Urinary bladder (tissue), 3 donors: ENCODE measurements at regions not wholly inside any gene's neighbourhood (a gene's known extent, or its start where the extent isn't known, plus 50 kb on each side); places are given as distances from the start of the nearest gene placed in this dataset.
"Not testable (repeated sequence)": the region's sequence is repeated elsewhere in the genome, so short reads cannot be mapped to it uniquely, and the experiment has no call there.

ENCODE experiments used
- DNase-seq: peaks from one replicate; pipeline ENCODE4 v3.0.0-alpha.2; 2015; ENCODE audit errors: extremely low spot score
- H3K27ac ChIP-seq: one replicate; pipeline ENCODE4 v1.5.1; 2013; ENCODE audit warnings: low read depth, mild to moderate bottlenecking, moderate library complexity
- H3K36me3 ChIP-seq: one replicate; pipeline ENCODE4 v1.6.1; 2013; ENCODE audit warnings: mild to moderate bottlenecking, moderate library complexity; ENCODE audit not compliant: insufficient read depth
- H3K4me1 ChIP-seq: one replicate; pipeline ENCODE4 v1.6.1; 2013; ENCODE audit warnings: mild to moderate bottlenecking, moderate library complexity; ENCODE audit not compliant: insufficient read depth
- H3K4me3 ChIP-seq: one replicate; pipeline ENCODE4 v1.5.1; 2013; ENCODE audit warnings: low read depth, low read length
- WGBS: extraction: QIAGEN DNeasy Blood & Tissue Kit; methylation state at CpG from one replicate; pipeline ENCODE4 v1.1.7; 2013; 5-methylcytosine and 5-hydroxymethylcytosine counted together
- donor health status: healthy with polysubstance abuse.
- donor health status: healthy.

- H3K27ac ChIP-seq, result no peak overlapping the region
- WGBS, result 79% methylated on average over 2 of the region's 2 CpGs
- DNase-seq, result no peak
- no peak overlapping the region for H3K4me3 ChIP-seq
- H3K36me3 ChIP-seq, result no peaks in the 10 kb centered on the region
- no peaks in the 10 kb centered on the region for H3K4me1 ChIP-seq
Measured at GRCh38 chr3:33977227-33977626, 178.8 kb downstream of the PDCD6IP start.

DNA sequence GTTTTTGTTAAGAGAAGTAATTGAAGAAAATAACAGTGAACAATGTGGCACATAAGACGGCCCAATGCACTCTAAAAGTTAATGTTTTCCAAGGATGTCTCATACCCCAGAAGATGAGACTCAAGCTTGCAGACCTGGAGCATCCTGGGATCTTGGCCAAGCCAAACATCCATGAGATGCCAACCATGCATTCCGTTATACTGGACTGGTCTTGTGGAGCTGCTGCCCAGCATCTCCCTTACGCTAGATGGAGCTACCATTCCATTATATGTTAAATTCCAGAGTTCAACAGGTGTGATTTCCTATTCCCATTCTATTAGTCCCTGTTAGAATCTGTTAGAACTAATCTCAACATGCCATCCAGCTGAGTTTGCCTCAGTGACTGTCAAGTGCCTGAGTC, 181.8 kb downstream of the PDCD6IP start:
- Histone ChIP-seq H3K4me1 (no peaks in the 10 kb centered on the region), H3K36me3 (no peaks in the 10 kb centered on the region), H3K4me3 (no peak overlapping the region), H3K27ac (no peak overlapping the region)
- 46% methylated on average over 3 of the region's 3 CpGs for WGBS
- DNase-seq, result no peak

- H3K4me1 ChIP-seq, result no peaks in the 10 kb centered on the region
- 79% methylated on average over 4 of the region's 4 CpGs for WGBS
Measured at GRCh38 chr3:33982269-33982798, 183.9 kb downstream of the PDCD6IP start.

DNA sequence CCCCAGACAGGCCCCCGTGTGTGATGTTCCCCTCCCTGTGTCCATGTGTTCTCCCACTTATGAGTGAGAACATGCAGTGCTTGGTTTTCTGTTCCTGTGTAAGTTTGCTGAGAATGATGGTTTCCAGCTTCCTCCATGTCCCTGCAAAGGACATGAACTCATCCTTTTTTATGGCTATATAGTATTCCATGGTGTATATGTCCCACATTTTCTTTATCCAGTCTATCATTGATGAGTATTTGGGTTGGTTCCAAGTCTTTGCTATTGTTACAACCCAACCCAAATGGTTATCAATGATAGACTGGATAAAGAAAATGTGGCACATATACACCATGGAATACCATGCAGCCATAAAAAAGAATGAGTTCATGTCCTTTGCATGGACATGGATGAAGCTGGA, 184.5 kb downstream of the PDCD6IP start:
- WGBS, result 94% methylated on average over 1 of the region's 1 CpG
- not testable (repeated sequence) for H3K4me3 ChIP-seq, H3K27ac ChIP-seq, H3K4me1 ChIP-seq, DNase-seq, H3K36me3 ChIP-seq

More at GRCh38 chr3:33982269-33982798, 183.9 kb downstream of the PDCD6IP start:
- no peaks in the 10 kb centered on the region for H3K36me3 ChIP-seq
- DNase-seq, result no peak
- H3K4me3 ChIP-seq, result no peak overlapping the region
- H3K27ac ChIP-seq, result no peak overlapping the region

GRCh38 chr3:33989229-33989628, 190.8 kb downstream of the PDCD6IP start:
- H3K27ac ChIP-seq, result no peak overlapping the region

DNA sequence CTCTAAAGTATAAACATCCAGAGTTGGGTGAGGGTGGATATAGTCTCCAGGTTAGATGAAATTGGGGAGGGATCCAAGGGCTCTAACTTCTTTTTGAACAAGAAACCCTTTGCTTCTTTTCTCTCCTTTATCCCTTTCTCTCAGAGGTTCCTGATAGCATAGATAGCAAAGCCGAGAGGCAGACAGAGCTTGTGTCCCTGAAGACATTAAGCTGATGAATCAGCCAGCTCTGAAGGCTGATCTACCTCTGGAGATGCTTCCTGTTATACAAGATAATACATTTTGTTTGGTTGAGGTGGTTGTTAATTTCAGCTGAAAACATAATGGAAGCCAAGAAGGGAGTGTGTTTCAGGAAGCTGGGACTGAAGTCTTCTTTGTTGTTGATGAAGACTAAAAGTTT, 193.2 kb downstream of the PDCD6IP start:
- no peak overlapping the region for H3K4me3 ChIP-seq
- no peak overlapping the region for H3K27ac ChIP-seq
- DNase-seq, result no peak
- WGBS, result 71% methylated on average over 1 of the region's 1 CpG
- H3K4me1 ChIP-seq, result no peaks in the 10 kb centered on the region
- no peaks in the 10 kb centered on the region for H3K36me3 ChIP-seq

More at GRCh38 chr3:33989229-33989628, 190.8 kb downstream of the PDCD6IP start:
- WGBS, result 89% methylated on average over 6 of the region's 6 CpGs
- H3K36me3 ChIP-seq, result no peaks in the 10 kb centered on the region
- DNase-seq, result no peak
- no peak overlapping the region for H3K4me3 ChIP-seq
- H3K4me1 ChIP-seq, result no peaks in the 10 kb centered on the region

DNA sequence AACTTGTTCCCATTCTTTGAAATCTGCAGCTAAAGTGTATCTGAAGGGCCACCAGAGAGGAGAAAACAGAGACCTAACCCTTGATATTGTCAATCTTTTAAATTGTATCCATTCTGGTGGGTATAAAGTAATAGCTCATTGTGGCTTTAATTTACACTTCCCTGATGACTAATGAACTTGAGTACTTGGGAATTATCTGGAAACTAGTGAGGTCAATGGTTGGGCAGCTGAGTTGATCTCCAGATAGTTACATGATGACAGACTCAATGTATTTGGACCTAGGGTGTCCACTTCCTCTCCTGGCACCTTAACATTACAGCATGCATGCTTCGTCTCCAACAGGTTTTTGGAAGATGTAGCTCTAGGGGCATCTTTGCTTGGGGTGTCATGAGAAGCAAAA, 195.2 kb downstream of the PDCD6IP start:
- no peak for DNase-seq
- Histone ChIP-seq H3K27ac (no peak overlapping the region), H3K4me3 (no peak overlapping the region), H3K36me3 (no peaks in the 10 kb centered on the region), H3K4me1 (no peaks in the 10 kb centered on the region)
- WGBS, result 89% methylated on average over 1 of the region's 1 CpG

DNA sequence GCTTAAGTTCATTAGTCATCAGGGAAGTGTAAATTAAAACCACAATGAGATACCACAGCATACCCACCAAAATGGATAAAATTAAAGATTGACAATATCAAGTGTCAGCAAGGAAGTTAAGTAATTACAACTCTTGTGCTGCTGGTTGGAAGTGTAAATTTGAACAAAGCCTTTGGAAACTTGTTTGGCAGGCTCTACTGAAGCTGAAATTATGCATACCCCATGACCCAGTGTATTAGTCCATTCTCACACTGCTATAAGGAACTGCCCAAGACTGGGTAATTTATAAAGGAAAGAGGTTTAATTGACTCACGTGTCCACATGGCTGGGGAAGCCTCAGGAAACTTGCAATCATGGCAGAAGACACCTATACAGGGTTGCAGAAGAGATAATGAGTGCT, 196.1 kb downstream of the PDCD6IP start:
- Histone ChIP-seq H3K4me1 (no peaks in the 10 kb centered on the region), H3K27ac (no peak overlapping the region), H3K36me3 (no peaks in the 10 kb centered on the region), H3K4me3 (no peak overlapping the region)
- 0% methylated on average over 1 of the region's 1 CpG for WGBS
- no peak for DNase-seq

DNA sequence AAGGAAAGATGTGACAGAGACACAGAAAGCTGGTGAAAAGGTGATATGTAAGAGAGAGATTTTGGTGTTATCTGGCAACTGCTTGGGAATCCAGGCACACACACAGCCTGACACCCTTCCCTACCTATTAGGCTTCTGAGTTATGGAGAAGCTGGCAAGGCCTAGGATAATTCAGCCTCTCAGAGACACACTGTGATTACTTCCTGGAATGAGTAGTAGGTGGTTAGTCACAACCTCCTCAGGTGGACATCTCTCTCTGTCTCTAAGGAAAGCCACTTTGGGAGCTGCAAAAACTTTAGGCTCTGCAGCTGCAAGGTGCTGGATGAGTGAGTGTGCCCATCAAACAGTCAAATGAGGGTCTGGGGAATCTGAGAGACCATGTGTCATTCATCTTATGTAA, 201.9 kb downstream of the PDCD6IP start:
- Histone ChIP-seq H3K27ac (no peak overlapping the region), H3K4me1 (no peaks in the 10 kb centered on the region), H3K4me3 (no peak overlapping the region), H3K36me3 (no peaks in the 10 kb centered on the region)
- DNase-seq, result no peak

DNA sequence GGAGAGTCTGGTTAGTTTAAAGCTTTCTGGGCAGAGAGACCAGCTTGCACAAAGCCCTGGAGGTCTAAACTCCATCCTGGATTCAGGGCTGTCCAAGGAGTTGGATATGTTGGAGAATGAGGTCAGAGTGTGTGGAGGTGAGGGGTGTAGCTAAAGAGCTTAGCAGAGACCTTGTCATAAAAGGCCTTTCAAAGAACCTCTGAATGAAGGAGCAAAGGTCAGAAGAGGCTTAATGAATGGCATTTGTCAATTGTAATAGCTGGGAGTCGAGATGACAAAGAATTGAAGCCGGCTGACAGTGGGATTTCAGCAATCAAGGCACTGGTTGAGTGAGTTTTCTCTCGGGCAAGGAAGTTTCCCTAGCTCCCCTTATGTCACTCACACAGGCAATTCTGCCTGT, 202.6 kb downstream of the PDCD6IP start:
- Histone ChIP-seq H3K4me1 (no peaks in the 10 kb centered on the region), H3K27ac (no peak overlapping the region), H3K4me3 (no peak overlapping the region), H3K36me3 (no peaks in the 10 kb centered on the region)
- WGBS, result 64% methylated on average over 3 of the region's 3 CpGs
- DNase-seq, result no peak

GRCh38 chr3:34001990-34002389, 203.6 kb downstream of the PDCD6IP start:
- Histone ChIP-seq H3K36me3 (no peaks in the 10 kb centered on the region), H3K4me1 (no peaks in the 10 kb centered on the region), H3K27ac (no peak overlapping the region), H3K4me3 (no peak overlapping the region)
- DNase-seq, result no peak
- WGBS, result 94% methylated on average over 1 of the region's 1 CpG

DNA sequence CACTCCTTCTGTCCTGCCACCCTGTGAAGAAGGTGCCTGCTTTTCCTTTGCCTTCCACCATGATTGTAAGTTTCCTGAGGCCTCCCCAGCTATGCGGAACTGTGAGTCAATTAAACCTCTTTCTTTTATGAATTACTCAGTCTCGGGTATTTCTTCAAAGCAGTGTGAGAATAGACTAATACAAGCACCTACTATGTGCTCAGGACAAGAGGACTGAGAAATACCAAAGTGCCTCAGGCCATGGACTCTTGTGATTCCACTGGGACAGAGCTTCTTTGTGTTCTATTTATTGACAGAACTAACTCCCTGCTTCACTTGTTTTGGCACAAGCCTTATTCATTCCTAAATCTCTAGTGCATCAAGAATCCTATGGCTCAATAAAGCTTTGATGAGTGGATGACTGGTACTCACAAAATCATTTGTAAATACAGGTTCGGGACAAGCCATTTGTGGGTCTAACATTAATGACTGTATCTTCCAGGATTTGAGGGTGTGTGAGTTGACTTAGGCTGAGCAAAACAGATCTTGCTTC, 204.2 kb downstream of the PDCD6IP start:
- no peak for DNase-seq
- WGBS, result 71% methylated on average over 3 of the region's 3 CpGs
- H3K4me3 ChIP-seq, result no peak overlapping the region
- H3K27ac ChIP-seq, result no peak overlapping the region
- H3K36me3 ChIP-seq, result no peaks in the 10 kb centered on the region
- no peaks in the 10 kb centered on the region for H3K4me1 ChIP-seq

DNA sequence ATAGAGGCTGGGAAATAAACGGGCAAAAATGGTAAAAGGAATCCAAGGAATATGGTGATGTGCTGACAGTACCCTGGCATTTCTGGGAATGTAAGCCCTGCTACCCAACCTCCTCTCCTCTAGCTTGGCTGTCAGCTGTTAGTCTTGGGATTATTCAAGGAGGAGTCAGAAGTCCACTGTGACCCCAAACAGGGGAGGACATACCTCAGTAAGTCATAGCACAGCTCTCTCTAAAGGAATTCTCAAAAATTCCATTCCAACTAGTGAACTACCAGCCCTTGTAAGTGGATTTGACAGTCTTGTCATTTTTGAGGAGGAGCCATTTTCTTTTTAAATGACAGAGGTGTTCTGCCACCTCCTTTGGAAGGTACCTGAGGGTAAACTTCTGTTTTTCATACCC, 207.5 kb downstream of the PDCD6IP start:
- WGBS, result 77% methylated on average over 1 of the region's 1 CpG
- Histone ChIP-seq H3K36me3 (no peaks in the 10 kb centered on the region), H3K4me3 (no peak overlapping the region), H3K4me1 (no peaks in the 10 kb centered on the region), H3K27ac (no peak overlapping the region)
- no peak for DNase-seq

- Histone ChIP-seq H3K27ac (no peak overlapping the region), H3K4me3 (no peak overlapping the region), H3K36me3 (no peaks in the 10 kb centered on the region), H3K4me1 (no peaks in the 10 kb centered on the region)
- WGBS, result 98% methylated on average over 1 of the region's 1 CpG
- DNase-seq, result no peak
Measured at GRCh38 chr3:34008191-34008590, 209.8 kb downstream of the PDCD6IP start.
